ENCODE measurements at regions not wholly inside any gene's neighbourhood (a gene's known extent, or its start where the extent isn't known, plus 50 kb on each side); places are given as distances from the start of the nearest gene placed in this dataset.

DNA sequence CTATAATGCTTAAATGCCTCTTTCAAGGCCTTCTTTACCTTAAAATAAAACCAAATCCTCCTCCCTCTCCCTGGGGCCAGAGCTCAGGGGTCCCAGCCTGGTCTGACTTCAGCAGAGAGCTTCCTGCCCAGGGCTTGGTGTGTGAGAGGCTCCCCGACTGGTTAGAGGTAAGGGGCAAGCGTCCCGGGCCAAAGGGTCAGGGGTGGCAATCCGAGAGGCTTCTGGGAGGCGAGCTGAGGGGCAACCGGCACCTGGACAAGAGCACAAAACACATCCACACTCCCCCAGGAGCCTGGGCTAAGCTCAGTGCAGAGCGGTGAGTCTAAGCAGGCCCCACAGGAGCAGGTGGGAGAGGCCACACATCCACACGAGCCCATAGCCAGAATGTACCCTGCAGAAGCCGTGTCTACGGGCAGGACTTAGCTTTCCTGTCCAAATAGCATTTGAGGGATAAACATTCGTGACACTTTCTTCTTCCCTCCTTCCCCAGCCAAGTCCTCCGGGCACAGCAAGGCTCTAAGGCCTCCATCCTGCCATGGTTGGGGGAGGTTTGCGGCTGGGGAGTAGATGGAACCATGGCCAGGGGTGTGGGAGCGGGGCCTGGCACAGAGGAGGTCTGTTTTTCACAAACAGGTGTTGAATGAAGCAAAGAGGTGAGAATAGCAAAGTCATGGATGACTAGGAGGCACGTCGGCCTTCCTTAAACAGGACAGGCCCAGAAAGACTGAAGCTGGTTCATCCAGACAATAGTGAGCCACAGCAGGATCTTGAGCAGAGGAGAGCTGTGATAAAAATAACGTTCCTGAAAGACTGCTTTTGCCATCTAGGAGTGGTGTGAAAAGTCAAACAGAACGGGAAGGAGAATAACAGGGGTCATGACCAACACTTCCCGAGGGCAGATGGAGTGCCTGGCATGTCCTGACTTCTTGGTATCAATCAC is 98.7 kb upstream of the IQSEC1 start:
- TF ChIP-seq, protein P1, sequence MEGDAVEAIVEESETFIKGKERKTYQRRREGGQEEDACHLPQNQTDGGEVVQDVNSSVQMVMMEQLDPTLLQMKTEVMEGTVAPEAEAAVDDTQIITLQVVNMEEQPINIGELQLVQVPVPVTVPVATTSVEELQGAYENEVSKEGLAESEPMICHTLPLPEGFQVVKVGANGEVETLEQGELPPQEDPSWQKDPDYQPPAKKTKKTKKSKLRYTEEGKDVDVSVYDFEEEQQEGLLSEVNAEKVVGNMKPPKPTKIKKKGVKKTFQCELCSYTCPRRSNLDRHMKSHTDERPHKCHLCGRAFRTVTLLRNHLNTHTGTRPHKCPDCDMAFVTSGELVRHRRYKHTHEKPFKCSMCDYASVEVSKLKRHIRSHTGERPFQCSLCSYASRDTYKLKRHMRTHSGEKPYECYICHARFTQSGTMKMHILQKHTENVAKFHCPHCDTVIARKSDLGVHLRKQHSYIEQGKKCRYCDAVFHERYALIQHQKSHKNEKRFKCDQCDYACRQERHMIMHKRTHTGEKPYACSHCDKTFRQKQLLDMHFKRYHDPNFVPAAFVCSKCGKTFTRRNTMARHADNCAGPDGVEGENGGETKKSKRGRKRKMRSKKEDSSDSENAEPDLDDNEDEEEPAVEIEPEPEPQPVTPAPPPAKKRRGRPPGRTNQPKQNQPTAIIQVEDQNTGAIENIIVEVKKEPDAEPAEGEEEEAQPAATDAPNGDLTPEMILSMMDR (IDR thresholded peaks at IDR 0.05) = no peak
- no peak for TF ChIP-seq POLR2A (IDR thresholded peaks at IDR 0.05)
